AG04449 (cell line): ENCODE measurements at regions not wholly inside any gene's neighbourhood (a gene's known extent, or its start where the extent isn't known, plus 50 kb on each side); places are given as distances from the start of the nearest gene placed in this dataset.

ENCODE experiments used
- CTCF ChIA-PET: fragments of 350-600 bp; formaldehyde crosslinking; extraction: SDS; loops from one replicate; lab custom pipeline; 2021; ENCODE audit warnings: antibody characterized with exemption; lab: Yijun Ruan, JAX
- POLR2A ChIA-PET: fragments of 400-600, 350-600 bp; formaldehyde crosslinking; extraction: SDS; loops from one replicate; lab custom pipeline; 2020; ENCODE audit warnings: antibody characterized with exemption, inconsistent platforms; lab: Yijun Ruan, JAX
- DNase-seq: peaks from one replicate; pipeline ENCODE4 v3.0.0-alpha.2; 2010; ENCODE audit warnings: low read depth, low spot score
- H3K4me3 ChIP-seq: 2 replicates; pipeline ENCODE4 v1.5.1; 2011; ENCODE audit warnings: low read depth, mild to moderate bottlenecking, control low read depth, low read length
- CTCF ChIP-seq: IDR thresholded peaks from one replicate; pipeline ENCODE4 v1.5.1; 2011; ENCODE audit warnings: mild to moderate bottlenecking, moderate library complexity, low read length, control low read depth, inconsistent platforms; ENCODE audit not compliant: insufficient read depth; ENCODE audit errors: missing control alignments

GRCh38 chr4:65265526-65265925, 404.8 kb downstream of the EPHA5 start:
- H3K4me3 ChIP-seq, result no peak overlapping the region
- ChIA-PET CTCF (no interaction called here), POLR2A (no interaction called here)
- DNase-seq, result no peak
- no peak for TF ChIP-seq CTCF

GRCh38 chr4:65259296-65259695, 411.0 kb downstream of the EPHA5 start:
- ChIA-PET POLR2A (no interaction called here), CTCF (no interaction called here)
- H3K4me3 ChIP-seq, result no peak overlapping the region
- no peak for DNase-seq
- TF ChIP-seq CTCF, result no peak

- no peak overlapping the region for H3K4me3 ChIP-seq
- TF ChIP-seq CTCF, result no peak
- no peak for DNase-seq
- ChIA-PET CTCF (no interaction called here), POLR2A (no interaction called here)
These were observed 419.4 kb downstream of the EPHA5 start for GRCh38 chr4:65250916-65251315.

- no peak for TF ChIP-seq CTCF
- no peak overlapping the region for H3K4me3 ChIP-seq
- no peak for DNase-seq
- ChIA-PET POLR2A (no interaction called here), CTCF (no interaction called here)
These were observed 421.2 kb downstream of the EPHA5 start for GRCh38 chr4:65249111-65249510.

GRCh38 chr4:65242156-65242846, 428.0 kb downstream of the EPHA5 start:
- H3K4me3 ChIP-seq, result no peak overlapping the region
- no peak for TF ChIP-seq CTCF
- no peak for DNase-seq
- ChIA-PET POLR2A (no interaction called here), CTCF (no interaction called here)

GRCh38 chr4:65241257-65241997, 428.9 kb downstream of the EPHA5 start:
- CTCF ChIA-PET, result no interaction called here
- no peak overlapping the region for H3K4me3 ChIP-seq
- no peak for DNase-seq
- POLR2A ChIA-PET, result no interaction called here
- TF ChIP-seq CTCF, result no peak
